Mucosa of gallbladder (tissue), 1 donor: ENCODE measurements at regions not wholly inside any gene's neighbourhood (a gene's known extent, or its start where the extent isn't known, plus 50 kb on each side); places are given as distances from the start of the nearest gene placed in this dataset.
A peak's percentile ranks its signal among the peaks of the same experiment; 100 is the strongest.

Experiments
- DNase-seq: peaks from one replicate; pipeline ENCODE4 v3.0.0-alpha.2; 2020; ENCODE audit warnings: low spot score
- donor health status: DM: no; HTN: no; CAD: no.

- no peak for DNase-seq
These were observed 269.6 kb upstream of the ZMIZ1 start for GRCh38 chr10:78798976-78799730.

- no peak for DNase-seq
These were observed 268.8 kb upstream of the ZMIZ1 start for GRCh38 chr10:78800006-78800405.

GRCh38 chr10:78800535-78801320 lies 268.0 kb upstream of the ZMIZ1 start:
- DNase-seq = no peak

GRCh38 chr10:78802431-78802830 lies 266.3 kb upstream of the ZMIZ1 start:
- no peak for DNase-seq

GRCh38 chr10:78802866-78803265 lies 265.9 kb upstream of the ZMIZ1 start:
- DNase-seq = no peak

- no peak for DNase-seq
These were observed 265.1 kb upstream of the ZMIZ1 start for GRCh38 chr10:78803710-78804109.

- DNase-seq = no peak
These were observed 264.2 kb upstream of the ZMIZ1 start for GRCh38 chr10:78804411-78805032.

GRCh38 chr10:78805176-78805575 lies 263.6 kb upstream of the ZMIZ1 start:
- DNase-seq = peak; percentile 60

- no peak for DNase-seq
These were observed 262.0 kb upstream of the ZMIZ1 start for GRCh38 chr10:78806681-78807221.

GRCh38 chr10:78807504-78808203 lies 261.1 kb upstream of the ZMIZ1 start:
- DNase-seq = no peak

- no peak for DNase-seq
These were observed 260.5 kb upstream of the ZMIZ1 start for GRCh38 chr10:78808286-78808685.

- no peak for DNase-seq
These were observed 259.9 kb upstream of the ZMIZ1 start for GRCh38 chr10:78808736-78809367.

- no peak for DNase-seq
These were observed 257.6 kb upstream of the ZMIZ1 start for GRCh38 chr10:78811174-78811573.

- DNase-seq = no peak
These were observed 256.0 kb upstream of the ZMIZ1 start for GRCh38 chr10:78812571-78813318.

- no peak for DNase-seq
These were observed 255.2 kb upstream of the ZMIZ1 start for GRCh38 chr10:78813526-78813925.

GRCh38 chr10:78813998-78814399 lies 254.8 kb upstream of the ZMIZ1 start:
- DNase-seq = no peak

- no peak for DNase-seq
These were observed 254.4 kb upstream of the ZMIZ1 start for GRCh38 chr10:78814407-78814806.

- no peak for DNase-seq
These were observed 252.9 kb upstream of the ZMIZ1 start for GRCh38 chr10:78815702-78816334.

- DNase-seq = no peak
These were observed 251.4 kb upstream of the ZMIZ1 start for GRCh38 chr10:78817361-78817760.

- DNase-seq = no peak
These were observed 251.0 kb upstream of the ZMIZ1 start for GRCh38 chr10:78817804-78818203.
